GM03348 (cell line): ENCODE measurements at regions not wholly inside any gene's neighbourhood (a gene's known extent, or its start where the extent isn't known, plus 50 kb on each side); places are given as distances from the start of the nearest gene placed in this dataset.

Experiments used
- DNase-seq: peaks from one replicate; pipeline ENCODE4 v3.0.0; 2012; ENCODE audit warnings: low spot score

GRCh38 chr3:99500485-99500884, 137.9 kb upstream of the COL8A1 start:
- no peak for DNase-seq

- peak; percentile 63 for DNase-seq
Measured at GRCh38 chr3:99499235-99500158, 138.9 kb upstream of the COL8A1 start.

DNA sequence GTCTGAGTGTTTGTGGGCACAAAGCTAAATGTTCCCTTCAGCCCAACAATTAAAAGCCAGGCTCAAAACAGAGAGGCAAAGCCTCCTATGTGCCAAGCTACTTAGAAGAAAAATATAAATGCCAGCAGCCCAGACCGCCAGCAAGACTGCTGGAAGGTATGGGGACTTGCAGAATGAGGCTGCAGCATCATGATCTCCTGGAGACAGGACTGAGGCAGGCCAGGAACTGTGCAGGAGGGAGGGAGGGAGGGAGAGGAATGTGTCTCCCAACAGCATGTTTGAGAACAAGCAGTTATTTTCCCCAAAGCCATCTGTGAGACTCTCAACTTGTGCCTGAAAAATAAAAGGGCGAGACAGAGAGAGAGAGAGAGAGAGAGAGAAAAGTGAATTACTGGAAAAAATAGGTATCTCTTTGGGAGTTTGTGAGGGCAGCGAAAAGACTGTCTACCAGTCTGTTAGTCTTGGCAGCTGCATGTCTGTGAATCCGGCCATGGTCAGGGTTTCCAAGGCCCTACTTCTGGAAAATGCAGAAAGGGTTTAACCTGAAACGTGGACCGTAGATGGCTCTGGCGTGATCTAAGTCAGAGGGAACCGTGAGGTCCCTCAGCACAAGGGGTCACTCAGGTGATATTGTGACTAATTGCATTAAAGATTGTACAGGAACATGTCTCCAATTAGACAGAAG, 139.7 kb upstream of the COL8A1 start:
- peak; percentile 36 for DNase-seq

- DNase-seq: no peak
Measured at GRCh38 chr3:99487894-99488293, 150.5 kb upstream of the COL8A1 start.

GRCh38 chr3:99485286-99485685, 153.1 kb upstream of the COL8A1 start:
- no peak for DNase-seq

DNA sequence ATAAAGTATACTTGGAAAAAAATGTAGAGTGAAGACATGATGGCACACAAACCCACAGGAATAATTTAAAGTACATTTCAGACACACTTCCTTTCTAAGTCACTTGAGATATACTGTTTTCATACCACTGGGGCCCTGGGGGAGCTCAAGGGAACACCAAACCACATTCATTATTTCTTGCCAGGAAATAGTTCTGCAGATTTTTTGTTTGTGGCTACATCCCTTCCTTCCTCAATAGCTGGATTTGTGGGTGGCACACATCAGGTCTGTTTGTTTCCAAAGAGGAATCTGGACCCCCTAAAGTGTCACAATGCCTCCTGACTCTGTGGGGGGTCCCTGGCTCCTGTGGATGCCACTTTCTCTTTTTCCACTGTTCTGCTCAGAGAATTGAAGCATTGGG, 153.5 kb upstream of the COL8A1 start:
- DNase-seq: peak; percentile 67

GRCh38 chr3:99483841-99484240, 154.6 kb upstream of the COL8A1 start:
- DNase-seq: no peak

- no peak for DNase-seq
Measured at GRCh38 chr3:99482191-99482590, 156.2 kb upstream of the COL8A1 start.

- DNase-seq: no peak
Measured at GRCh38 chr3:99481561-99481960, 156.8 kb upstream of the COL8A1 start.

DNA sequence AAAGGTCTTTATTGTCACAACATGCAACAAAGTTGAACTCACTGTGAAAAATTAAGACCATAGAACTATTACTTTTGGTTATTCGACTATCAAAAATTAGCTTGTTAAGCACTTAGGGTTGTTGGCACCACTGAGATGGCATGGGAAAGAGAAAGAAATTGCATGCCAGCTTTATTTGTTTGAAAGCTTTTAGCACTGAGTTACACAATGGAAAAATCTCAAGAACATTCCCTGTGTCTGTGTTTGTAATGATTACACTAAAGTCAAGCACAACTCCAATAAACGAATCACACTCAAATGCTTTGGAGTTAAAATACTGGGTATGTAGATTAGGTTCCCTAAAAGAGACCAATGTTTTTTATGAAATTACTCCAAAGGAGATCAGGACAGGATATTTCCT, 158.6 kb upstream of the COL8A1 start:
- DNase-seq: no peak

DNA sequence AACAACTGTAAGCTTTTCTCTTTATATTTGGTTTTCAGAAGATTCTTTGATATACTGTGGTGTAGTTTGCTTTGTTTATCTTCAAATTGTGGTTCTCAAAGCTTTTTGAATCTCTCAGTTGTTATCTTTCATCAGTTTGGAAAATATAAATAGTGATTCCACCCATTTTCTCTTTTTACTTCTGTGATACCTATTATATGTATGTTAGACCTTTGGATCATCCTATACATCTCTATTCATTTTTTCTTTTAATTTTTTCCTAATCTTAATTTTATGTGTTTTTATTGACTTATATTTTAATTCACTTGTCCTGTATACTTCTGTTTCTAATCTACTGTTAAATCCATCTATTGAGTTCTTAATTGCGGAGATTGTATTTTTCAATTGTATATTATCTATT, 160.7 kb upstream of the COL8A1 start:
- no peak for DNase-seq

- no peak for DNase-seq
Measured at GRCh38 chr3:99475229-99475628, 163.2 kb upstream of the COL8A1 start.

DNA sequence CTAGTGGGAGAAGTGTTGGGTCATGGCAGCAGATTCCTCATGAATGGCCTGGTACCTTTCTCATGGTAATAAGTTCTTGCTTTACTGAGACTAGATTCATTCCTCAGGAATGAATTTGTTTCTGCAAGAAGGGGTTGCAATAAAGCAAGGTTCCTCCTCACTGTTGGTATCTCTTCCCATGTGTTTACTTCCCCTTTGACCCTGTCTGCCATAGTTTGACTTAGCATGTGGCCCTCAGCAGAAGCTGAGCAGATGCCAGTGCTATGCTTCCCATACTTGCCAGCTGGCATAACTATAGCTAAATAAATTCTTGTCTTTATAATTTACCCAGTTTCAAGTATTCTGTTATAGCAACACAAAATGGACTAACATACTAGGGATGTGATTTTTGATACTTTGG, 163.6 kb upstream of the COL8A1 start:
- DNase-seq: no peak

DNA sequence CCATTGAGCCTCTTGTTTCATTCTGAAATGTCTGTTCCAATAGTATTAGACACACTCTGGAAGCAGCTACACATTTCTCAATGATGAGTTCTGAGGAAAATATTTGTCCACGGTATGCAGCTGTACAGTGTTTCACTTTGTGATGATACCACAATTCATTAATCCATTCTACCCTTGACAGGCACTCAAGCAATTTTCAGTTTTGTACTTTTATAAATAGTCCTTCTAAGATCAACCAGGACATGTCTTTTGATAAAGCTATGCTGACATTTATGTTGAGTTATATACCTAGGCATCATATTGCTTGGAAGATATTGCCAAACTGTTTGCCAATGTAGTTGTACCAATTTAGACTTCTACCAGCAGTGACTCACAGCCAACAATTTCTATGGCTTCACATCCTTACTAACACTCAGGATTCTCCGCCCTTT, 165.1 kb upstream of the COL8A1 start:
- peak; percentile 63 for DNase-seq

GRCh38 chr3:99472385-99472784, 166.0 kb upstream of the COL8A1 start:
- peak; percentile 18 for DNase-seq

GRCh38 chr3:99471353-99472323, 166.8 kb upstream of the COL8A1 start:
- no peak for DNase-seq

- no peak for DNase-seq
Measured at GRCh38 chr3:99470841-99471240, 167.6 kb upstream of the COL8A1 start.

DNA sequence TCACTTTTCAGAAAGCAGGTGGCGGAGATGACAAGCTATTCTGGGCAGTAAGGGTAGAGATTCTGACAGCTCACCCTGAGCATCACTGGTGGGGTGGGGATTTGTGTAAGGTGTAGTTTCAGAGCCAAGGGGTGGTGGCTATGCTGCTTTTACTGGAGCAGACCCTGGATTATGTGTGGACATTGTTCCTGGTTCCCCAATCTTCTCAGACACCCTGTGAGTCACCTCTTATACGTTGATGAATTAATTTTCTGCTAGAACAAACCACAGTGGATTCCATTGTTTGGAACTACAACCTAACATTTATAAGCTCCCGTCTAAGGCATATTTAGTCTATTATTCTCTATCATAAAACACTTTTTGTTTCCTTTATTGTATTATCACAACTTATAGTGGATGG, 169.5 kb upstream of the COL8A1 start:
- DNase-seq: no peak

GRCh38 chr3:99467420-99467819, 171.0 kb upstream of the COL8A1 start:
- no peak for DNase-seq

GRCh38 chr3:99466331-99466730, 172.1 kb upstream of the COL8A1 start:
- no peak for DNase-seq

- no peak for DNase-seq
Measured at GRCh38 chr3:99458013-99458412, 180.4 kb upstream of the COL8A1 start.

DNA sequence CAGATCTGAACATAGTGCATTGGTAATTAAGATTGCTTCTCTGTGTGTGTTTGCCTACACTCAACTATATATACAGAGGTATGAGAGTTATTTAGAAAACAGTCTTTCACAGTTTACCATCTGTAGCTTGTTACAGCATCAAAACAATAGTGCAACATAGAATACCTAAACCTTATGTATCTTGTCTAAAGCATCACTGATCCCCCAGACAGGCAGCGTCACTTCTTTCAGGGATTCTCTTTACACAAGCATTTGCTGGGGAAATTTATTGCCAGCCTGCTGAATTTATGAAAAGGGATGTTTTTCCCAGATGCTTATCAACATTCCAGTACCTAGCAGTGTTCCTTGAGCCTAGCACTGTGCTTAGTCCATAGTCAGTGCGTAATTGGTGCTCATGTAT, 195.8 kb upstream of the COL8A1 start:
- DNase-seq: no peak
